ENCODE measurements at regions not wholly inside any gene's neighbourhood (a gene's known extent, or its start where the extent isn't known, plus 50 kb on each side); places are given as distances from the start of the nearest gene placed in this dataset.

DNA sequence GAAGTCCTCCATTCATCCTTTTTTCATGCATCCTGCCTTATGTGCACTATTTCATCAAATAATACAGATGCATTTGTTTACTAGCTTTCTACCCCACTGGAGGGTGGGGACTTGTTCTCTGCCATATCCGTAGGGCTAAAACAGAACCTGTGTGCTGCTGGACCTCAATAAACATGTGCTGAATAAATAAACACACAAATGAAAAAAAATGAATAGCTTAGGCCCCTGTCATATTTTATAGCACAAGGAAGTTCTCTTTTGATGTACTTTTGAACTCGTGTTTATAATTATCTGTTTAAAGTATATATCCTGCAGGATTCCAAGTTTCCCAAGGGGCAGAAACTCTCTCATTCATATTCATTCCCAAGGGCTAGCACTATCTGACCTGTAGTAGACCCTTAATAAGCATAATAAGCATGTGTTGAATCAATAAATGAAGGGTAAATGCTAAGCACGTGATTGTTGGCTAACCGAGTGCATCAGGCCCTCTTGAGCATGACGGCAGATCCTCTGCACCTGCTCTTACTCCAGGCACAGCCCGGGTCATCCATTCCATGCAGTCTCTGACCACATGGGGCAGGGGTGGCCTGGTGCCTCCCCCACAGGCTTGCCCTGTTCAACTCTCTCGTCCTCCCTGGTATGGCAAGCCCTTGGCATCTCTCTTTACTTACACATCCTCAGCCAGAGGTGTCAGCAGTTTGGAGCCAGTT is 474.1 kb upstream of the ZMIZ1 start:
- in situ Hi-C loops (cut with HindIII; ENCODE audit: low sequenced_read_pairs): loop anchor here (5.0 kb wide), 1 partner anchor 58 kb away; no protein-coding TSS in a partner anchor
- no peak overlapping the region for H3K4me3 ChIP-seq (ENCODE audit: low read depth, low read length)
- TF ChIP-seq, protein P1, sequence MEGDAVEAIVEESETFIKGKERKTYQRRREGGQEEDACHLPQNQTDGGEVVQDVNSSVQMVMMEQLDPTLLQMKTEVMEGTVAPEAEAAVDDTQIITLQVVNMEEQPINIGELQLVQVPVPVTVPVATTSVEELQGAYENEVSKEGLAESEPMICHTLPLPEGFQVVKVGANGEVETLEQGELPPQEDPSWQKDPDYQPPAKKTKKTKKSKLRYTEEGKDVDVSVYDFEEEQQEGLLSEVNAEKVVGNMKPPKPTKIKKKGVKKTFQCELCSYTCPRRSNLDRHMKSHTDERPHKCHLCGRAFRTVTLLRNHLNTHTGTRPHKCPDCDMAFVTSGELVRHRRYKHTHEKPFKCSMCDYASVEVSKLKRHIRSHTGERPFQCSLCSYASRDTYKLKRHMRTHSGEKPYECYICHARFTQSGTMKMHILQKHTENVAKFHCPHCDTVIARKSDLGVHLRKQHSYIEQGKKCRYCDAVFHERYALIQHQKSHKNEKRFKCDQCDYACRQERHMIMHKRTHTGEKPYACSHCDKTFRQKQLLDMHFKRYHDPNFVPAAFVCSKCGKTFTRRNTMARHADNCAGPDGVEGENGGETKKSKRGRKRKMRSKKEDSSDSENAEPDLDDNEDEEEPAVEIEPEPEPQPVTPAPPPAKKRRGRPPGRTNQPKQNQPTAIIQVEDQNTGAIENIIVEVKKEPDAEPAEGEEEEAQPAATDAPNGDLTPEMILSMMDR (IDR thresholded peaks at IDR 0.05; ENCODE audit: low read depth, low read length, missing control alignments): no peak
- DNase-seq (ENCODE audit: low read depth): no peak

DNA sequence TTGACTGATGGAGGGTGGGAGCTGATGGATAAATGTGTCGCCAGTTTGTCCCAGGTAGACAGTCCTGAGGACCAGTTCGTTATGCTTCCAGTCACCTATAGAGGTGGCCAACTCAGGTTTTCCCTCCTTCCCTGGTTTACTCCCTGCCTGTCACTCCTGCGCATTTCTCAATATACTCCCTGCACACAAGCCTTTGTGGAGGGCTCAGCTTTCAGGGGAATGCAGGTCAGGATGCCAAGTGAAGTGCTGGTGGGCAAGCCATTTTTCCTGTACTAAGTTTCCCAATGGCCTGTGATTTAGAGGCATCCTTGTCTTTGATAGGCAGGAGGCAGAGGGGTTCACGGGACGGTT is 473.5 kb upstream of the ZMIZ1 start:
- TF ChIP-seq, protein P1 (IDR thresholded peaks at IDR 0.05; ENCODE audit: low read depth, low read length, missing control alignments): no peak
- H3K4me3 ChIP-seq (ENCODE audit: low read depth, low read length): no peak overlapping the region
- in situ Hi-C loops (cut with HindIII; ENCODE audit: low sequenced_read_pairs): no loop called here
- DNase-seq (ENCODE audit: low read depth): no peak

DNA sequence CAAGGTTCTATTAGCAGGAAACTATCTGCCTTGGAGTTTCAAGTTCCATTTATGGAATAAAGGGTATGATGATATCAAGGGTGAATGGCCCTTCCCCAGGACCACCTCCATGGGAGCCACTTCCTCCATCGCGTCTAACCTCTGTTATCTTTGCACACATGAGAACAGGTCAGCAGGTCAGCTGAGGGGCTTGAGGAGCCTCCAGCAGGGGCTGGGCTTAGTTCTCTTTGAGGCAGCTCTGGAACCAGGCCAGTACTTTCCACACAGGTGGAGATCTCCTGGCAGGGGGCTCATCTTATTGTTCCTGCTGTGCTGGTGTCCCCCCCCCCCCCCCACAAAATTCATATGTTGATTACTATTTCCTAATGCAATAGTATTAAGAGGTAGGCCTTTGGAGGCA is 472.2 kb upstream of the ZMIZ1 start:
- no peak for DNase-seq (ENCODE audit: low read depth)
- in situ Hi-C loops (cut with HindIII; ENCODE audit: low sequenced_read_pairs): no loop called here
- H3K4me3 ChIP-seq (ENCODE audit: low read depth, low read length): no peak overlapping the region
- TF ChIP-seq, protein P1 (IDR thresholded peaks at IDR 0.05; ENCODE audit: low read depth, low read length, missing control alignments): no peak

DNA sequence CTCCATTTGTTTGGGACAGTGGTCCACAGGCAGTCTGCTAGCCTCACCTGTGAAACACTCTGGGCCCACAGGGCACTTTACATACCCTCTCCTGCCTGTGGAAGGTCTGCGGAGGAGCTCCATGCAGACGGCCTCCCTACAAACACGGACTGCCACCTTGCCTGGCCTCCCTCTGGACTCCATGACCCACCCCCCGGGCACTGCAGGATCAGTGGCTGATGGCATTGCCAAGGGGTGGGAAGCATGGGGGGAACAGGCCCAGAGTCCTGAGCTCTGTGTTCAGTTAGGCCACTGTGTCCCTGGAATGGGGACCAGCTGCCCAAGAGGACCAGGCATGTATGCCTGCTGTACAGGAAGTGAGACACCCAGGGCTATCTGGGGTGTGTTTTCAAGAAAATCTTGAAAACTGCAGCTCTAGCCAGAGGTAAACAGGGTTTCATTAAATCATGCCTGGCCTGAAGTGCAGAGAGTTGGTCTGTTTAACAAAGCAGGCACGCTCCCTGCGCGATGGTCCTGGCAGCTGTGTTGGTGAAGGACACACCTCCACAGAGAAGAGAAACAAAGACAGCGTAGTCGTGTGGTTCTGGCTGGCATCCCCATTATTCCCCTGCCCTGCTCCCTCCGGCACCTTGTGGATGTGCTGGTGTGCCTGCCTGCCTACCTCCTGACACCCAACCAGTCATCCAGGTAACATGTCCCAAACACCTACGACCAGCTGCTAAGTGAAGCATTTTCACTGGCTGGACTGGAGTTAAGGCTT is 470.8 kb upstream of the ZMIZ1 start:
- DNase-seq (ENCODE audit: low read depth): no peak
- H3K4me3 ChIP-seq (ENCODE audit: low read depth, low read length): no peak overlapping the region
- in situ Hi-C loops (cut with HindIII; ENCODE audit: low sequenced_read_pairs): no loop called here
- TF ChIP-seq, protein P1 (IDR thresholded peaks at IDR 0.05; ENCODE audit: low read depth, low read length, missing control alignments): no peak

DNA sequence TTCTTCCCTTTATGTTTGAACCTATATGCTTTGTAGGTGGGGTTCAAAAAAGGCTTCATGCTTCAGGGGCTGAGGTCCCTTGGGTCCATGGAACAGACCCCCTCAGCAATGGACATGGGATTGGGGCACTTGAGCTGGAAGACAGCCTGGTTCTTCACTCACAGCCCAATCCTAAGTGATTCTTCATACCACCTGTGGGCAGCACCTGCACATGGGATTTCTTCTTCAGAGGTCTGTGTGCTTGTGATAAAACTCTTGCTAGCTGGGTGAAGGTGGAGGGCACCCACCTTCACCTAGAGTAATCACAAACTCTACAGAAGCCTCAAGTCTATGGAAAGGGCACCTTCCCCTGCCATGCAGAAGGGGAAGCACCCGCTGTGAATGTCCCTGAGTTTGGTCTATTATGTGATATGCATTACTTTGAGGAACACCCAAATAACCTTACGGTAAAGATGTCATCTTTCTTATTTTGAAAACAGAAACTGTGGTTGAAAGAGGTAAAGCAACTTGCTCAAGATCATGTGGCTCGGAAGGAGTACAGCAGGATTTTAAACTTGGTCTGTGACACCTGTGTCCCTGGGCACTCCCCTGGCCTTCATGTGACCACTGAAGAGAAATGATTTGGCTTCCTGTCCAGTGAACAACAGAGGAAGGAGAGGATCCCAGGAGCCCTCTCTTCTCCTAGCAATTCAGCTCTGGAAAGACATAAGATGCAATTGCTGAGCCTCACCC is 469.5 kb upstream of the ZMIZ1 start:
- in situ Hi-C loops (cut with HindIII; ENCODE audit: low sequenced_read_pairs): no loop called here
- no peak overlapping the region for H3K4me3 ChIP-seq (ENCODE audit: low read depth, low read length)
- no peak for DNase-seq (ENCODE audit: low read depth)
- TF ChIP-seq, protein P1 (IDR thresholded peaks at IDR 0.05; ENCODE audit: low read depth, low read length, missing control alignments): no peak

DNA sequence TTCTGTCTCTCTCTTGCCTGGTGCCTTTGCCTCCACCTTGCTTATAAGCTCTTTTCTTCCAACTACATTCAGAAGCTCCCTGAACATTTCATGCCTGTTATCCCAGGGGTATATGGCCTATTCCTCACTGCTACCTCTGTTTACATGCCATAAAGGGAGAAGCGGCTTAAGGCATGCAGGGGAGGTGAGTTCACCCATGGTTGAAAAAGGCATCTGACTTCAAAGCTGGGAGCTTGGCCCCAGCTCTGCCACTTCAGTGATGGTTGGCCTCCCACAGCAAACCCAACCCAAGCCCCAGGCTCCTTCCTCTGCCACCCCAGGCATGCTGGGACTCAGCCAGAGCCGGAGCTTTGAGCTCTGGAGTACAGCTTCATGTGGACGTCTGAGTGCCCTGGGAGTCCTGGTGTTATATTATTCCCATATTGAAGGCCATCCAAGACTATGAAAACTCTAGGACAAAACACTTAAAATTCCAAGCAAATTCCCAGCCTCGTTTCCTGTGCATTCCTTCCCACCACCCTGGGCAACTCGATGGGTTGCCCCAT is 468.6 kb upstream of the ZMIZ1 start:
- in situ Hi-C loops (cut with HindIII; ENCODE audit: low sequenced_read_pairs): no loop called here
- TF ChIP-seq, protein P1 (IDR thresholded peaks at IDR 0.05; ENCODE audit: low read depth, low read length, missing control alignments): no peak
- DNase-seq (ENCODE audit: low read depth): no peak
- no peak overlapping the region for H3K4me3 ChIP-seq (ENCODE audit: low read depth, low read length)
